HFF-Myc (cell line): ENCODE measurements at regions not wholly inside any gene's neighbourhood (a gene's known extent, or its start where the extent isn't known, plus 50 kb on each side); places are given as distances from the start of the nearest gene placed in this dataset.
"Not testable (repeated sequence)": the region's sequence is repeated elsewhere in the genome, so short reads cannot be mapped to it uniquely, and the experiment has no call there.

Source experiments
- DNase-seq: peaks from one replicate; pipeline ENCODE4 v3.0.0-alpha.2; 2011; ENCODE audit warnings: low read depth; ENCODE audit errors: extremely low read depth
- H3K4me3 ChIP-seq: replicated peaks from 2 replicates; pipeline ENCODE4 v1.5.1; 2011; ENCODE audit warnings: low read depth, mild to moderate bottlenecking, control low read depth, low read length
- TF ChIP-seq, protein P1 (sequence below): IDR thresholded peaks from 2 replicates; pipeline ENCODE4 v1.5.1; 2012; ENCODE audit warnings: mild to moderate bottlenecking, low read depth, low read length, control low read depth; ENCODE audit errors: missing control alignments

DNA sequence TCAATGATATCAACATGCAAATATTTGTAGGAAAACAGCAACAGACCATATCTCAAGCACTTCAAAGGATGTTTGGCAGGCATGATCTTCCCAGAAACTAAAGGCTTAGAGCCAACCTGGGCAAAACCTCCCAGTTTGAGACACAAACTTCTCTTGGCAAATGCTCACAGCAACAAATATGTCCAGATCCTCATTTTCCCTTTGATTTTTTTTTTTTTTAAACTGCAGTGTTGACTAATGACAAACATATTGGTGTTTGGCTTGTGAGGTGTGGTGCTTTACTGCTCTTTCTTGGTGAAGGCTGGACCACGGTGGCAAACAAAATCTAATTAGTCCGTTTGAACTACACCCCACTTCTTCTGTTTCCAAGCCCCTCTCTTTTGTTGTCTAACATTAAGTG lies 87.2 kb downstream of the EBLN2 start:
- no peak overlapping the region for H3K4me3 ChIP-seq
- TF ChIP-seq, protein P1, sequence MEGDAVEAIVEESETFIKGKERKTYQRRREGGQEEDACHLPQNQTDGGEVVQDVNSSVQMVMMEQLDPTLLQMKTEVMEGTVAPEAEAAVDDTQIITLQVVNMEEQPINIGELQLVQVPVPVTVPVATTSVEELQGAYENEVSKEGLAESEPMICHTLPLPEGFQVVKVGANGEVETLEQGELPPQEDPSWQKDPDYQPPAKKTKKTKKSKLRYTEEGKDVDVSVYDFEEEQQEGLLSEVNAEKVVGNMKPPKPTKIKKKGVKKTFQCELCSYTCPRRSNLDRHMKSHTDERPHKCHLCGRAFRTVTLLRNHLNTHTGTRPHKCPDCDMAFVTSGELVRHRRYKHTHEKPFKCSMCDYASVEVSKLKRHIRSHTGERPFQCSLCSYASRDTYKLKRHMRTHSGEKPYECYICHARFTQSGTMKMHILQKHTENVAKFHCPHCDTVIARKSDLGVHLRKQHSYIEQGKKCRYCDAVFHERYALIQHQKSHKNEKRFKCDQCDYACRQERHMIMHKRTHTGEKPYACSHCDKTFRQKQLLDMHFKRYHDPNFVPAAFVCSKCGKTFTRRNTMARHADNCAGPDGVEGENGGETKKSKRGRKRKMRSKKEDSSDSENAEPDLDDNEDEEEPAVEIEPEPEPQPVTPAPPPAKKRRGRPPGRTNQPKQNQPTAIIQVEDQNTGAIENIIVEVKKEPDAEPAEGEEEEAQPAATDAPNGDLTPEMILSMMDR: no peak
- no peak for DNase-seq

DNA sequence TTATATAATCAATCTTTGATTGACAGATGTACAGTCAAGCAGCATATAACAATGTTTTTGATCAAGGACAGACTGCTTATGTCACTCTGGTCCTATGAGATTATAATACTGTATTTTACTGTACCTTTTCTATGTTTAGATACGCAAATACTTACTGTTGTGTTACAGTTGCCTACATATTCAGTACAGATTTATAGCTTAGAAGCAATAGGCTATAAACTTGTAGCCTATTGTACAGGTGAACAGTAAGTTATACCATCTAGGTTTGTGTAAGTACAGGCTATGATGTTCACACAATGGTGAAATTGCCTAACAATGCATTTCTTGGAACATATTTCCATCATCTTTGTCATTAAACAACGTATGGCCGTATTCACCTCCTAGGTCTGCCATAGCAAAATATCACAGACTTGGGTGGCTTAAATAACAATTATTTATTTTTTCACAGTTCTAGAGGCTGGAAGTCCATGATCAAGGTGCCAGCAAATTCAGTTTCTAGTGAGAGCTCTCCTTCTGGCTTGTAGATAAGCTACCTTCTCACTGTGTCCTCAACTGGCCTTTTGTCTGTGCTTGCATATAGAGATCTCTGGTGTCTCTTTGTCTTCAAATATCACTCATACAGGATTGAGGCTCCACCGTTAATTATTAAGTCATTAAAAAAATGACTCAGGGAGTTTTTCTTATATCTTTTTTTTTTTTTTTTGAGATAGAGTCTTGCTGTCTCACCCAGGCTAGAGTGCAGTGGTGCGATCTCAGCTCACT lies 89.1 kb downstream of the EBLN2 start:
- H3K4me3 ChIP-seq: no peak overlapping the region
- TF ChIP-seq, protein P1: no peak
- no peak for DNase-seq

DNA sequence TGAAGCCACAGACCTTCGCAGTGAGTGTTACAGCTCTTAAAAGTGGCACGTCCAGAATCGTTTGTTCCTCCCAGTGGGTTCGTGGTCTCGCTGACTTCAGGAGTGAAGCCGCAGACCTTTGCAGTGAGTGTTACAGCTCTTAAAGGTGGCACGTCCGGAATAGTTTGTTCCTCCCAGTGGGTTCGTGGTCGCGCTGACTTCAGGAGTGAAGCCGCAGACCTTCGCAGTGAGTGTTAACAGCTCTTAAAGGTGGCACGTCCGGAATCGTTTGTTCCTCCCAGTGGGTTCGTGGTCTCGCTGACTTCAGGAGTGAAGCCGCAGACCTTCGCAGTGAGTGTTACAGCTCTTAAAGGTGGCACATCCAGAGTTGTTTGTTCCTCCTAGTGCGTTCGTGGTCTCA lies 91.1 kb downstream of the EBLN2 start:
- not testable (repeated sequence) for H3K4me3 ChIP-seq, DNase-seq

DNA sequence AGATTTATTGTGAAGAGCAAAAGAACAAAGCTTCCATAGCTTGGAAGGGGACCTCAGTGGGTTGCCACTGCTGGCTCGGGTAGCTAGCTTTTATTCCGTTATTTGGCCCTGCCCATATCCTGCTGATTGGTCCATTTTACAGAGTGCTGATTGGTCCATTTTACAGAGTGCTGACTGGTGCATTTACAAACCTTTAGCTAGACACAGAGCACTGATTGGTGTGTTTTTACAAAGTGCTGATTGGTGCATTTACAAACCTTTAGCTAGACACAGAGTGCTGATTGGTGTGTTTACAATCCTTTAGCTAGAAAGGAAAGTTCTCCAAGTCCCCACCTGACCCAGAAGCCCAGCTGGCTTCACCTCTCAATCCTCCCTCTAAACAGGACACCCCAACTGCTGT lies 91.6 kb downstream of the EBLN2 start:
- not testable (repeated sequence) for H3K4me3 ChIP-seq, DNase-seq

DNA sequence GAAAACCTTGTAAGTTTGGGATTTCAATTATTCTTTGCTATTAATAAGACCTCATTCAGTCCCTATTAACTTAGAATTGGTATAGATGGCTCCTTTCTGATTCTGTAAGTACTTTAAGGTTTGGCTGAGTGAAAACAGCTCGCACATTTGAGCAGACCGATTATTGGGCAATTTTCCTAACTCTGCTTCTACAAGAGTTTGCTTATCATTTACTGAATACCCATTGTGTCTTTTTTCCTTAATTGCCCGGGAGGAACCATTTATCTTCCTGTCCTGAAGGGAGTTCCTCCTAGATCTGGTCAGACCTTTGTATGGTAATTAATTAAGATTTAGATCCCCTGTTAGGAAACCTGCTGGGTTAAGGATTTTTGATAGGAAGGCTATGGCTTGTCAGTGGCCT lies 92.8 kb downstream of the EBLN2 start:
- not testable (repeated sequence) for H3K4me3 ChIP-seq, DNase-seq

DNA sequence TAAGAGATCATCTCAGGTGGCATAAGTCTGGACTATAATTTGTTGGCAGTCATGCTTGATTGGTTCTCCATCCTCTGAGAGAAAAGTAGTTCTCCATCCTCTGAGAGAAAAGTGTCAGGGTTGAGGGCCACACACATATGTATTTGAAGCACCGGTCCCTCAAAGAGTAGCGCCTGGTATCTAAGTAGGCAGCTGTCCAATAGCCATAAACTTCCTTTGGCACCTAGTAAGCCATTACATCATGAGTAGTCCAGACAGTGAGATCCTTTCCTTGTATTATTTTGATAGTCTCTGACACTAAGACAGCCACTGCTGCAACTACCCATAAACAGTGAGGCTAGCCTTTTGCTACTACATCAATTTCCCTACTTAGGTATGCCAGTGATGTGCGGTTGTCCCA lies 94.0 kb downstream of the EBLN2 start:
- not testable (repeated sequence) for H3K4me3 ChIP-seq, DNase-seq

DNA sequence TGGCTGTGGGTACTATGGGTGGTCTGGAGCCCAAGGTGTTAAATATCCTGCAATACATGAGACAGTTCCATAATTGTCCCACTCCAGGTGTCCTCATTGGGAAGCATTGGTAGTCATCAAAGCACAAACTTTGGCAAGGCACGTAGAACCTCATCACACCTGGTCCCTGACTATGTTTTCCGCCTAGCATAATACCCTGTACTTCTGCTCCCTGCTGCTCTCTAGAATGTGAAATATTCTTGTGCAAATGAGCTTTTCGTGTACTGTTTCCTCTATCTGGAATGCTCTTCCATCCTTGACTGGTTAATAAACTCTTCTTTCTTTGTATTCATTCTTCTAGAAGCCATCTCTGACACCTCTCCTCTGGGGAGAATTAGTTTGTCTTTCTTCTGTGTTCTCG lies 103.2 kb downstream of the EBLN2 start:
- TF ChIP-seq, protein P1: no peak
- DNase-seq: no peak
- no peak overlapping the region for H3K4me3 ChIP-seq

DNA sequence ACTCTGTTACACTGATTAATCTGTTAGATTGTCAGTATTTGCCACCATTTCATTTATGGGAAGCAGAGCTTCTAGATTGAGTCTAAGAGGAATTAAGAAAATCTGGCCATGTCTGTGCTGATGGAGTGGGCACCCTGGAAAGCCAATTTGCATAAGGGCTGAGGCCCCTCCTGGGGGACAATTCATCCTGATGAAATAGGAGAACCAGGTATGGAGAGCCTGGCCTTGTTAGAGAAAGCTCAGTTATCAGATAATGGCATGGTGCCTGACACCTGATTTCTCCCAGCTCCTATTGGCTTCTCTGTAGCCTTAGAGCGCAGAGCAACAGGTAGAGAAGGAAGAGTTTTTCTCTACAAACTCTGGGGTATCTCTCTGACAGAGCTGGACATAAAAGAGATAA lies 114.2 kb downstream of the EBLN2 start:
- TF ChIP-seq, protein P1: no peak
- no peak for DNase-seq
- H3K4me3 ChIP-seq: no peak overlapping the region

DNA sequence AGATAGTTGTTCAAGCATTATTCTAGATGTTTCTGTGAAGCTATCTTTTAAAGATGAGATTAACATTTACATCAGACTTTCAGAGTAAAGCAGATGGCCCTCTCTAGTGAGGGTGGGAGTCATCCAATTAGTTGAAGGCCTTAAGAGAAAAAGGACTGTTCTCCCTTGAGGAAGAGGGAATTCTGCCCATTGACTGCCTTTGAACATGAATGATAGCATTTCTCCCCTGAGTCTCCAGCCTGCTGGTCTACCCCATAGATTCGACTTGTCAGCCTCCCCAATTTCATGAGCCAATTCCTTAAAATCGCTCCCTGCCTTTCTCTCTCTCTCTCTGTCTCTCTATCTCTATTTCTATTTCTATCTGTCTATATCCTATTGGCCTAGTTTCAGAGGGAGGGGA lies 115.5 kb downstream of the EBLN2 start:
- DNase-seq: no peak
- H3K4me3 ChIP-seq: no peak overlapping the region
- TF ChIP-seq, protein P1: no peak
